IMR-90 (cell line): ENCODE measurements at regions not wholly inside any gene's neighbourhood (a gene's known extent, or its start where the extent isn't known, plus 50 kb on each side); places are given as distances from the start of the nearest gene placed in this dataset.

Experiments
- ATAC-seq: fragments of 200-7000 bp; cut with Tn5 transposase; 2 replicates; pipeline ENCODE4 v1.9.1; 2020; ENCODE audit warnings: low read depth, mild to moderate bottlenecking, moderate library complexity
- BruUV-seq: library from RNA; stranded (reverse); fragments of 400-500 nt; replicated peaks from 2 replicates; lab custom pipeline; 2021; lab: Mats Ljungman, UMichigan
- CTCF ChIA-PET: fragments of 300-600 bp; formaldehyde crosslinking; extraction: SDS; loops from one replicate; lab custom pipeline; 2021; ENCODE audit warnings: antibody characterized with exemption; lab: Yijun Ruan, JAX
- POLR2A ChIA-PET: fragments of 300-600 bp; sonication (Branson Sonifier 250); formaldehyde crosslinking; loops from one replicate; lab custom pipeline; 2022; ENCODE audit warnings: antibody characterized with exemption; ENCODE audit not compliant: unreplicated experiment; lab: Charles Lee
- DNase-seq: peaks from one replicate; pipeline ENCODE4 v3.0.0; 2013
- H2AFZ ChIP-seq: replicated peaks from 2 replicates; pipeline ENCODE3; 2013; ENCODE audit warnings: low read length, mild to moderate bottlenecking; ENCODE audit not compliant: poor library complexity
- H2AK5ac ChIP-seq: 2 replicates; pipeline ENCODE4 v1.6.1; 2013; ENCODE audit warnings: low read depth, low read length, inconsistent platforms
- H2AK9ac ChIP-seq: replicated peaks from 2 replicates; pipeline ENCODE3; 2013; ENCODE audit warnings: mild to moderate bottlenecking, low read depth, low read length, moderate library complexity; ENCODE audit not compliant: poor library complexity
- H2BK120ac ChIP-seq: 2 replicates; pipeline ENCODE4 v1.6.1; 2013; ENCODE audit warnings: low read depth, low read length, inconsistent platforms
- H2BK15ac ChIP-seq: 3 replicates; pipeline ENCODE4 v1.6.1; 2013; ENCODE audit warnings: low read depth, low read length, inconsistent platforms
- H2BK20ac ChIP-seq: 2 replicates; pipeline ENCODE4 v1.6.1; 2013; ENCODE audit warnings: low read depth, mild to moderate bottlenecking, inconsistent platforms, low read length, moderate library complexity
- H2BK5ac ChIP-seq: 2 replicates; pipeline ENCODE4 v1.6.1; 2013; ENCODE audit warnings: mild to moderate bottlenecking, low read depth, low read length, inconsistent platforms; ENCODE audit not compliant: poor library complexity, severe bottlenecking
- H3K14ac ChIP-seq: replicated peaks from 2 replicates; pipeline ENCODE4 v1.6.1; 2013; ENCODE audit warnings: low read depth, low read length, inconsistent platforms
- H3K18ac ChIP-seq: 2 replicates; pipeline ENCODE4 v1.6.1; 2013; ENCODE audit warnings: low read depth, low read length, control low read depth
- H3K23ac ChIP-seq: 2 replicates; pipeline ENCODE4 v1.6.1; 2013; ENCODE audit warnings: low read depth, low read length, inconsistent platforms
- H3K27ac ChIP-seq: 2 replicates; pipeline ENCODE4 v1.5.1; 2013; ENCODE audit warnings: mild to moderate bottlenecking, control low read depth, low read length; ENCODE audit not compliant: insufficient read depth
- H3K27me3 ChIP-seq: 2 replicates; pipeline ENCODE4 v1.6.1; 2013; ENCODE audit warnings: low read length; ENCODE audit not compliant: control insufficient read depth, insufficient read depth
- H3K36me3 ChIP-seq: 2 replicates; pipeline ENCODE4 v1.6.1; 2013; ENCODE audit warnings: low read length, mixed read lengths; ENCODE audit not compliant: control insufficient read depth, insufficient read depth
- H3K4ac ChIP-seq: 2 replicates; pipeline ENCODE4 v1.6.1; 2013; ENCODE audit warnings: low read depth, low read length, inconsistent platforms
- H3K4me1 ChIP-seq: 2 replicates; pipeline ENCODE4 v1.6.1; 2013; ENCODE audit warnings: low read length, mixed read lengths; ENCODE audit not compliant: control insufficient read depth, insufficient read depth
- H3K4me2 ChIP-seq: 2 replicates; pipeline ENCODE4 v1.6.1; 2013; ENCODE audit warnings: low read depth, mild to moderate bottlenecking, control low read depth, low read length, moderate library complexity
- H3K4me3 ChIP-seq: 2 replicates; pipeline ENCODE4 v1.5.1; 2013; ENCODE audit warnings: low read depth, mild to moderate bottlenecking, control low read depth, low read length, moderate library complexity; ENCODE audit not compliant: insufficient read depth
- H3K56ac ChIP-seq: 2 replicates; pipeline ENCODE4 v1.6.1; 2013; ENCODE audit warnings: low read length, inconsistent platforms; ENCODE audit not compliant: insufficient read depth; ENCODE audit errors: extremely low read depth
- H3K79me1 ChIP-seq, 2 experiments: 2 replicates each; pipeline ENCODE4 v1.6.1; 2013; ENCODE audit warnings: low read length in 2 of 2, inconsistent platforms in 1 of 2, low read depth in 1 of 2
- H3K9ac ChIP-seq: 2 replicates; pipeline ENCODE4 v1.6.1; 2013; ENCODE audit warnings: low read depth, low read length, control low read depth
- H3K9me1 ChIP-seq: 2 replicates; pipeline ENCODE4 v1.6.1; 2013; ENCODE audit warnings: low read length, inconsistent platforms; ENCODE audit not compliant: insufficient read depth
- H3K9me3 ChIP-seq: 2 replicates; pipeline ENCODE4 v1.6.1; 2013; ENCODE audit warnings: low read length; ENCODE audit not compliant: control insufficient read depth, insufficient read depth
- H4K20me1 ChIP-seq: 2 replicates; pipeline ENCODE4 v1.6.1; 2013; ENCODE audit warnings: low read length, inconsistent platforms; ENCODE audit not compliant: insufficient read depth
- H4K5ac ChIP-seq: 2 replicates; pipeline ENCODE4 v1.6.1; 2013; ENCODE audit warnings: mild to moderate bottlenecking, low read depth, low read length, control low read depth
- H4K8ac ChIP-seq, 2 experiments: 2 replicates each; pipeline ENCODE4 v1.6.1; 2013; ENCODE audit warnings: low read depth in 2 of 2, low read length in 2 of 2, control low read depth in 1 of 2, inconsistent platforms in 1 of 2
- H4K91ac ChIP-seq: 2 replicates; pipeline ENCODE4 v1.6.1; 2013; ENCODE audit warnings: low read depth, low read length, inconsistent platforms; ENCODE audit not compliant: insufficient read depth
- CEBPB ChIP-seq: IDR thresholded peaks from 2 replicates; pipeline ENCODE4 v1.6.1; 2012; ENCODE audit warnings: low read depth, low read length, improper control_type of control experiment
- CHD1 ChIP-seq: IDR thresholded peaks from 2 replicates; pipeline ENCODE4 v1.6.1; 2012; ENCODE audit warnings: low read depth, low read length, improper control_type of control experiment
- CTCF ChIP-seq: conservative IDR thresholded peaks from 2 replicates; pipeline ENCODE4 v1.5.1; 2012; ENCODE audit warnings: mild to moderate bottlenecking, low read depth, low read length, improper control_type of control experiment
- ELK1 ChIP-seq: fragments of 150-350 bp; IDR thresholded peaks from 2 replicates; pipeline ENCODE4 v1.6.1; 2016; ENCODE audit warnings: low read depth, mild to moderate bottlenecking, low read length, moderate library complexity, borderline replicate concordance
- MAZ ChIP-seq: IDR thresholded peaks from 2 replicates; pipeline ENCODE4 v1.6.1; 2012; ENCODE audit warnings: low read depth, mild to moderate bottlenecking, low read length, improper control_type of control experiment, moderate library complexity, borderline replicate concordance
- MXI1 ChIP-seq: IDR thresholded peaks from 2 replicates; pipeline ENCODE4 v1.6.1; 2012; ENCODE audit warnings: low read depth, mild to moderate bottlenecking, low read length, moderate library complexity, borderline replicate concordance
- POLR2A ChIP-seq: IDR thresholded peaks from 2 replicates; pipeline ENCODE4 v1.6.1; 2012; ENCODE audit warnings: mild to moderate bottlenecking, low read depth, low read length
- RCOR1 ChIP-seq: IDR thresholded peaks from 2 replicates; pipeline ENCODE4 v1.6.1; 2012; ENCODE audit warnings: mild to moderate bottlenecking, low read length, improper control_type of control experiment; ENCODE audit not compliant: insufficient replicate concordance
- RFX5 ChIP-seq: IDR thresholded peaks from 2 replicates; pipeline ENCODE4 v1.8.0; 2012; ENCODE audit warnings: low read depth, mild to moderate bottlenecking, low read length, moderate library complexity
- SMC3 ChIP-seq: fragments of 150-350 bp; IDR thresholded peaks from 2 replicates; pipeline ENCODE4 v1.6.1; 2016; ENCODE audit warnings: low read depth, mild to moderate bottlenecking, antibody characterized with exemption, low read length, moderate library complexity
- USF2 ChIP-seq: fragments of 150-350 bp; IDR thresholded peaks from 2 replicates; pipeline ENCODE4 v1.6.1; 2017; ENCODE audit warnings: mild to moderate bottlenecking, antibody characterized with exemption, low read length, low read depth
- WGBS, 2 experiments: methylation state at CpG; one replicate each; pipeline versions ENCODE4 v1.1.5 to v1.1.7; 2013; ENCODE audit warnings: missing lambda C conversion rate in 2 of 2; ENCODE audit not compliant: insufficient read length in 1 of 2; ENCODE audit errors: extremely low coverage in 2 of 2; 5-methylcytosine and 5-hydroxymethylcytosine counted together
- dilution Hi-C: fragments of 300-500 bp; cut with HindIII; formaldehyde crosslinking; loops from one replicate; pipeline ENCODE4 v1.14.3; 2018; ENCODE audit warnings: low sequenced_read_pairs; ENCODE audit not compliant: unreplicated experiment
- in situ Hi-C: fragments of 300-500 bp; cut with MboI; formaldehyde crosslinking; loops from 3 replicates; pipeline ENCODE4 v1.14.3; 2019; ENCODE audit warnings: low sequenced_read_pairs, inconsistent platforms, mixed read lengths
- intact Hi-C: fragments of 100-400 bp; cut with micrococcal nuclease; formaldehyde crosslinking; loops from 2 replicates; pipeline ENCODE4 v1.10.0; 2022

GRCh38 chr2:144241801-144242200 is 278.1 kb downstream of the ZEB2 start:
- Histone ChIP-seq H4K8ac (no peak overlapping the region), H4K91ac (no peak overlapping the region), H2BK20ac (no peak overlapping the region), H3K4ac (no peak overlapping the region), H2BK5ac (no peak overlapping the region), H2BK120ac (no peak overlapping the region), H2AFZ (no peak overlapping the region), H2BK15ac (no peak overlapping the region), H3K56ac (no peak overlapping the region), H3K27me3 (no peaks in the 10 kb centered on the region), H3K9me1 (peaks cover 4% of the 10 kb centered on the region; the same call in 1 of the 2 replicates), H4K20me1 (no peaks in the 10 kb centered on the region), H4K5ac (no peak overlapping the region), H3K23ac (no peak overlapping the region), H3K14ac (no peak overlapping the region), H3K9me3 (no peaks in the 10 kb centered on the region), H2AK9ac (no peak overlapping the region), H2AK5ac (no peak overlapping the region), H3K9ac (no peak overlapping the region), H3K4me3 (no peak overlapping the region), H3K79me1 (0 out of 4 replicates have a peak, but pooled peaks cover 0 to 4% of the 10 kb centered on the region in 2 experiments), H3K4me1 (no peaks in the 10 kb centered on the region), H3K18ac (no peak overlapping the region), H3K4me2 (no peak overlapping the region), H3K36me3 (no peaks in the 10 kb centered on the region), H3K27ac (no peak overlapping the region)
- BruUV-seq = no TSS peak
- TF ChIP-seq USF2 = no peak
- TF ChIP-seq CEBPB = no peak
- no peak for TF ChIP-seq POLR2A
- TF ChIP-seq MXI1 = no peak
- TF ChIP-seq MAZ = no peak
- no peak for TF ChIP-seq RCOR1
- no peak for TF ChIP-seq ELK1
- TF ChIP-seq RFX5 = no peak
- TF ChIP-seq CHD1 = no peak
- no peak for TF ChIP-seq SMC3
- TF ChIP-seq CTCF = no peak
- dilution Hi-C loops (no loop called here), intact Hi-C loops (no loop called here), in situ Hi-C loops (no loop called here)
- ChIA-PET POLR2A (no interaction called here), CTCF (interaction anchor here (0.7 kb wide), 2 partner anchors 174 to 800 kb away, joined by 5 to 6 read pairs; no protein-coding TSS in a partner anchor)
- no peak for DNase-seq
- ATAC-seq = no peak
- WGBS, 2 experiments = no CpG with 5 or more reads among the region's 1 CpG
